ENCODE measurements at regions not wholly inside any gene's neighbourhood (a gene's known extent, or its start where the extent isn't known, plus 50 kb on each side); places are given as distances from the start of the nearest gene placed in this dataset.

DNA sequence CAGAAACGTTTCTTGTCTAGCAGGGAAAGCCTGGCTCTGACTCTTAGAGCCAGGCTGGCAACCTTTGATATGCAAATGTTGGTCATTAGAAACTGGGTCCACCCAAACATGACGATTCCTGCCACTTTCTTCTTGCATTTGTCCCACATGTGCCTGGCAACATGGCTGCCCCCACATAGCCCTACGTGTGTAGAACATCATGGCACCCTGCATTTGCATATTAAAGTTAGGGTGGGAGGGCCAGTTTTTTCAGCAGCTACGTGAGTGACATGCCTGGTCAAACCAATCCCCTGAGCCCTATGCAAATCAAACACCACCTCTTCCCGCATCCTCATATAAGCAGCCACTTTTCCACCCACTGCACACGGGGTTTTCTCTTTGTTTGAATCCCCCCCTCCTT is 95.0 kb downstream of the LIG4 start:
- TF ChIP-seq POLR2A (IDR thresholded peaks at IDR 0.05) (no peak), CTCF (IDR thresholded peaks at IDR 0.05) (no peak)

Measured in thyroid gland (tissue), 4 donors.